Naive thymus-derived CD4-positive, alpha-beta T cell (primary cell): ENCODE measurements at regions not wholly inside any gene's neighbourhood (a gene's known extent, or its start where the extent isn't known, plus 50 kb on each side); places are given as distances from the start of the nearest gene placed in this dataset.

Experiments used
- ATAC-seq: fragments of 150-1000 bp; cut with Tn5 transposase; 2 replicates; pipeline ENCODE4 v1.10.0; 2021; ENCODE audit warnings: mild to moderate bottlenecking, moderate library complexity
- CTCF ChIA-PET: fragments of 350-600 bp; sonication (Branson Sonifier 250); formaldehyde crosslinking; loops from one replicate; lab custom pipeline; 2021; ENCODE audit warnings: antibody characterized with exemption; lab: Charles Lee
- POLR2A ChIA-PET: fragments of 350-600 bp; sonication (Branson Sonifier 250); formaldehyde crosslinking; loops from one replicate; lab custom pipeline; 2021; ENCODE audit warnings: antibody characterized with exemption, inconsistent platforms; lab: Charles Lee
- DNase-seq, 9 donors: peaks; one replicate each; pipeline versions ENCODE4 v3.0.0 to v3.0.0-alpha.2; 2020 to 2022; ENCODE audit warnings: mixed read lengths in 1 of 9
- H3K27ac ChIP-seq: one replicate; pipeline ENCODE4 v1.7.0; 2013; ENCODE audit warnings: mild to moderate bottlenecking, low read depth, low read length, moderate library complexity
- H3K27me3 ChIP-seq, 2 donors: one replicate each; pipeline ENCODE4 v1.7.0; 2013; ENCODE audit warnings: low read length in 2 of 2, mild to moderate bottlenecking in 2 of 2, moderate library complexity in 2 of 2; ENCODE audit not compliant: control insufficient read depth in 2 of 2, insufficient read depth in 2 of 2
- H3K36me3 ChIP-seq, 3 experiments: 1 replicate in 2 of 3; 2 replicates in 1 of 3; pipeline ENCODE4 v1.7.0; 2013; ENCODE audit warnings: low read length in 3 of 3, mild to moderate bottlenecking in 3 of 3, moderate library complexity in 1 of 3; ENCODE audit not compliant: insufficient read depth in 3 of 3, control insufficient read depth in 2 of 3
- H3K4me1 ChIP-seq, 2 donors: one replicate each; pipeline ENCODE4 v1.7.0; 2013; ENCODE audit warnings: low read length in 2 of 2, mild to moderate bottlenecking in 2 of 2, moderate library complexity in 1 of 2; ENCODE audit not compliant: control insufficient read depth in 2 of 2, insufficient read depth in 2 of 2
- H3K4me3 ChIP-seq: 2 replicates; pipeline ENCODE4 v1.7.0; 2013; ENCODE audit warnings: mild to moderate bottlenecking, low read length
- H3K9me3 ChIP-seq, 3 experiments: 1 replicate in 2 of 3; 2 replicates in 1 of 3; pipeline ENCODE4 v1.7.0; 2013; ENCODE audit warnings: low read length in 3 of 3; ENCODE audit not compliant: control insufficient read depth in 2 of 3
- H3K27ac Mint-ChIP-seq, 9 donors: one replicate each; pipeline ENCODE4 v1.8.0; 2020 to 2022; ENCODE audit warnings: mixed read lengths in 9 of 9, mild to moderate bottlenecking in 8 of 9, moderate library complexity in 5 of 9, inconsistent platforms in 2 of 9
- H3K27me3 Mint-ChIP-seq, 5 donors: one replicate each; pipeline ENCODE4 v1.8.0; 2021 to 2022; ENCODE audit warnings: mixed read lengths in 5 of 5, mild to moderate bottlenecking in 1 of 5
- H3K36me3 Mint-ChIP-seq, 5 donors: one replicate each; pipeline ENCODE4 v1.8.0; 2020 to 2022; ENCODE audit warnings: mixed read lengths in 5 of 5, mild to moderate bottlenecking in 3 of 5, inconsistent platforms in 1 of 5
- H3K4me1 Mint-ChIP-seq, 7 donors: one replicate each; pipeline ENCODE4 v1.8.0; 2020 to 2022; ENCODE audit warnings: mixed read lengths in 7 of 7, mild to moderate bottlenecking in 3 of 7, inconsistent platforms in 1 of 7
- H3K4me3 Mint-ChIP-seq, 10 donors: one replicate each; pipeline ENCODE4 v1.8.0; 2020 to 2022; ENCODE audit warnings: mild to moderate bottlenecking in 10 of 10, mixed read lengths in 10 of 10, moderate library complexity in 6 of 10, inconsistent platforms in 2 of 10
- H3K9me3 Mint-ChIP-seq, 11 donors: one replicate each; pipeline ENCODE4 v1.8.0; 2020 to 2022; ENCODE audit warnings: mixed read lengths in 11 of 11, mild to moderate bottlenecking in 4 of 11, inconsistent platforms in 1 of 11, moderate library complexity in 1 of 11
- intact Hi-C, 2 donors: fragments of 100-400 bp; cut with micrococcal nuclease; formaldehyde crosslinking; loops; one replicate each; pipeline ENCODE4 v1.15.1; 2023

- DNase-seq (no peak), ATAC-seq (no peak)
- H3K9me3 ChIP-seq: no peaks in the 10 kb centered on the region
- Mint-ChIP-seq H3K4me3 (no peak overlapping the region), H3K27ac (no peak overlapping the region), H3K36me3 (no peaks in the 10 kb centered on the region), H3K27me3 (peaks cover 0 to 29% (median 7%) of the 10 kb centered on the region in 5 donors), H3K4me1 (no peaks in the 10 kb centered on the region), H3K9me3 (peaks cover 0 to 2% (median 0%) of the 10 kb centered on the region in 11 donors)
- ChIA-PET CTCF (no interaction called here), POLR2A (no interaction called here)
- H3K4me1 ChIP-seq: no peaks in the 10 kb centered on the region
- intact Hi-C loops: no loop called here
- no peaks in the 10 kb centered on the region for H3K36me3 ChIP-seq
- H3K27me3 ChIP-seq: no peaks in the 10 kb centered on the region
- H3K27ac ChIP-seq: no peak overlapping the region
- H3K4me3 ChIP-seq: no peak overlapping the region
Measured at GRCh38 chr7:112995059-112995824, 91.4 kb downstream of the GPR85 start.

- H3K4me3 ChIP-seq: no peak overlapping the region
- DNase-seq (no peak), ATAC-seq (no peak)
- H3K27ac Mint-ChIP-seq: no peak overlapping the region
- H3K9me3 ChIP-seq: no peaks in the 10 kb centered on the region
- H3K27me3 ChIP-seq: no peaks in the 10 kb centered on the region
- no peaks in the 10 kb centered on the region for H3K36me3 Mint-ChIP-seq
- H3K27ac ChIP-seq: no peak overlapping the region
- H3K27me3 Mint-ChIP-seq: peaks cover 0 to 29% (median 7%) of the 10 kb centered on the region in 5 donors
- no peaks in the 10 kb centered on the region for H3K4me1 Mint-ChIP-seq
- ChIA-PET POLR2A (no interaction called here), CTCF (no interaction called here)
- peaks cover 0 to 2% (median 0%) of the 10 kb centered on the region in 11 donors for H3K9me3 Mint-ChIP-seq
- no peak overlapping the region for H3K4me3 Mint-ChIP-seq
- intact Hi-C loops: no loop called here
- H3K4me1 ChIP-seq: no peaks in the 10 kb centered on the region
- H3K36me3 ChIP-seq: no peaks in the 10 kb centered on the region
Measured at GRCh38 chr7:112994656-112995055, 92.0 kb downstream of the GPR85 start.

- Mint-ChIP-seq H3K27me3 (peaks cover 9 to 42% (median 25%) of the 10 kb centered on the region in 5 donors), H3K9me3 (peaks cover 0 to 2% (median 0%) of the 10 kb centered on the region in 11 donors), H3K4me3 (no peak overlapping the region), H3K27ac (no peak overlapping the region), H3K36me3 (no peaks in the 10 kb centered on the region), H3K4me1 (no peaks in the 10 kb centered on the region)
- no peak for DNase-seq
- ChIA-PET CTCF (no interaction called here), POLR2A (no interaction called here)
- intact Hi-C loops: no loop called here
- H3K27ac ChIP-seq: no peak overlapping the region
- no peaks in the 10 kb centered on the region for H3K27me3 ChIP-seq
- no peaks in the 10 kb centered on the region for H3K9me3 ChIP-seq
- no peak overlapping the region for H3K4me3 ChIP-seq
- no peaks in the 10 kb centered on the region for H3K36me3 ChIP-seq
- H3K4me1 ChIP-seq: no peaks in the 10 kb centered on the region
- no peak for ATAC-seq
Measured at GRCh38 chr7:112990624-112991023, 96.0 kb downstream of the GPR85 start.

GRCh38 chr7:112989531-112989930 lies 97.1 kb downstream of the GPR85 start:
- H3K36me3 Mint-ChIP-seq: no peaks in the 10 kb centered on the region
- DNase-seq (no peak), ATAC-seq (no peak)
- H3K27me3 Mint-ChIP-seq: peaks cover 9 to 42% (median 25%) of the 10 kb centered on the region in 5 donors
- peaks cover 0 to 2% (median 0%) of the 10 kb centered on the region in 11 donors for H3K9me3 Mint-ChIP-seq
- ChIA-PET POLR2A (no interaction called here), CTCF (no interaction called here)
- Histone ChIP-seq H3K27me3 (no peaks in the 10 kb centered on the region), H3K4me1 (no peaks in the 10 kb centered on the region), H3K27ac (no peak overlapping the region), H3K4me3 (no peak overlapping the region), H3K36me3 (no peaks in the 10 kb centered on the region), H3K9me3 (no peaks in the 10 kb centered on the region)
- no peaks in the 10 kb centered on the region for H3K4me1 Mint-ChIP-seq
- H3K4me3 Mint-ChIP-seq: no peak overlapping the region
- no peak overlapping the region for H3K27ac Mint-ChIP-seq
- intact Hi-C loops: no loop called here

- DNase-seq (no peak), ATAC-seq (no peak)
- ChIA-PET POLR2A (no interaction called here), CTCF (no interaction called here)
- Histone ChIP-seq H3K27ac (no peak overlapping the region), H3K4me1 (no peaks in the 10 kb centered on the region), H3K9me3 (no peaks in the 10 kb centered on the region), H3K27me3 (no peaks in the 10 kb centered on the region), H3K36me3 (no peaks in the 10 kb centered on the region), H3K4me3 (no peak overlapping the region)
- intact Hi-C loops: no loop called here
- peaks cover 0 to 1% (median 0%) of the 10 kb centered on the region in 11 donors for H3K9me3 Mint-ChIP-seq
- H3K4me1 Mint-ChIP-seq: no peaks in the 10 kb centered on the region
- H3K27ac Mint-ChIP-seq: no peak overlapping the region
- H3K36me3 Mint-ChIP-seq: no peaks in the 10 kb centered on the region
- H3K27me3 Mint-ChIP-seq: peaks cover 9 to 34% (median 21%) of the 10 kb centered on the region in 5 donors
- no peak overlapping the region for H3K4me3 Mint-ChIP-seq
Measured at GRCh38 chr7:112987171-112987570, 99.5 kb downstream of the GPR85 start.

GRCh38 chr7:112986256-112987031 lies 100.2 kb downstream of the GPR85 start:
- Mint-ChIP-seq H3K36me3 (no peaks in the 10 kb centered on the region), H3K9me3 (peaks cover 0 to 1% (median 0%) of the 10 kb centered on the region in 11 donors), H3K4me1 (no peaks in the 10 kb centered on the region), H3K27ac (no peak overlapping the region), H3K27me3 (peaks cover 9 to 27% (median 21%) of the 10 kb centered on the region in 5 donors), H3K4me3 (no peak overlapping the region)
- no peak overlapping the region for H3K4me3 ChIP-seq
- ATAC-seq: no peak
- H3K36me3 ChIP-seq: no peaks in the 10 kb centered on the region
- intact Hi-C loops: no loop called here
- H3K9me3 ChIP-seq: no peaks in the 10 kb centered on the region
- POLR2A ChIA-PET: no interaction called here
- no peaks in the 10 kb centered on the region for H3K27me3 ChIP-seq
- CTCF ChIA-PET: no interaction called here
- H3K4me1 ChIP-seq: no peaks in the 10 kb centered on the region
- no peak overlapping the region for H3K27ac ChIP-seq
- no peak for DNase-seq
